ENCODE measurements at regions not wholly inside any gene's neighbourhood (a gene's known extent, or its start where the extent isn't known, plus 50 kb on each side); places are given as distances from the start of the nearest gene placed in this dataset.

DNA sequence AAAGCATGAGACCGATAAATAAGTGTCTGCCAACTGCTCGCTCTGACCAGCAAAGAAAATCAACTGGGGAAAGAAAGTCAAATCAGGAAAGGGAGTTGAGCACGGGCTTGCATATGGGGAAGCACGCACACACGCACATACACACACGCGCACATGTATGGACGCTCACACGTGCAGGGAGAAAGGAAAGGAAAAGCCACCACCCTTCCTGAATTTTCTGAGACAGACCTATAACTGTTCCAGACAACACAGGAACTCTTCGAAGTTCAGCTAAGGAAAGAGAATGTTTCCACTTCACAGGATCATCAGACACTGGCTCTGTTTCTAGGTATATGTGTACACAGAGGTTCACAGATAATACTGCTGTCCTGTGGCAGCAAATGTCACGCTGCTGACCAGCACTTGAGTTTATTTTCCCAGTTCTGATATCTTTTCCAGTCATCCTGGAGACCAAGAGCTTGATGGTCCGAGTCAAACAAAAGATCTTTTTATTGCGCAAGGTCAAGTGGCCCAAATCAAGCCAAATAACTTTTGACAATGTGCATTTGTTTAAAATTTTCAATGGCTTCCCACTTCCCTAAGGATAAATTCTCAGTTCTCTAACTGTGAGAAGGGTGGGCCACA, 82.1 kb upstream of the TMCC3 start:
- no peak for TF ChIP-seq EGR1 (IDR thresholded peaks at IDR 0.05)
- TF ChIP-seq EP300 (IDR thresholded peaks at IDR 0.05; ENCODE audit: borderline replicate concordance), result no peak
- TF ChIP-seq, protein P1, sequence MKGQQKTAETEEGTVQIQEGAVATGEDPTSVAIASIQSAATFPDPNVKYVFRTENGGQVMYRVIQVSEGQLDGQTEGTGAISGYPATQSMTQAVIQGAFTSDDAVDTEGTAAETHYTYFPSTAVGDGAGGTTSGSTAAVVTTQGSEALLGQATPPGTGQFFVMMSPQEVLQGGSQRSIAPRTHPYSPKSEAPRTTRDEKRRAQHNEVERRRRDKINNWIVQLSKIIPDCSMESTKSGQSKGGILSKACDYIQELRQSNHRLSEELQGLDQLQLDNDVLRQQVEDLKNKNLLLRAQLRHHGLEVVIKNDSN (IDR thresholded peaks at IDR 0.05), result no peak
- no peak for TF ChIP-seq TAF1 (IDR thresholded peaks at IDR 0.05; ENCODE audit: low read depth)
- TF ChIP-seq RAD21 (IDR thresholded peaks at IDR 0.05; ENCODE audit: low read depth), result no peak
- no peak for TF ChIP-seq FOXM1 (IDR thresholded peaks at IDR 0.05; ENCODE audit: borderline replicate concordance, low read depth)
- TF ChIP-seq YY1 (IDR thresholded peaks at IDR 0.05; ENCODE audit: low read depth), result no peak
- no peak for TF ChIP-seq REST (IDR thresholded peaks at IDR 0.05; ENCODE audit: low read depth)
- no peak for TF ChIP-seq TEAD4 (IDR thresholded peaks at IDR 0.05)

All from Ishikawa (cell line).